ENCODE measurements at regions not wholly inside any gene's neighbourhood (a gene's known extent, or its start where the extent isn't known, plus 50 kb on each side); places are given as distances from the start of the nearest gene placed in this dataset.

GRCh38 chr3:26915208-26915607, 292.6 kb downstream of the LRRC3B start:
- TF ChIP-seq POLR2A (IDR thresholded peaks at IDR 0.05): no peak
- no peak for TF ChIP-seq CTCF (IDR thresholded peaks at IDR 0.05)

Data from uterus (tissue), 2 donors.